Body of pancreas (tissue), 4 donors: ENCODE measurements at regions not wholly inside any gene's neighbourhood (a gene's known extent, or its start where the extent isn't known, plus 50 kb on each side); places are given as distances from the start of the nearest gene placed in this dataset.

ENCODE experiments used
- POLR2A ChIP-seq, 3 donors: fragments of 450-650 bp; IDR thresholded peaks; one replicate each; pipeline ENCODE4 v1.6.1; 2016; ENCODE audit warnings: antibody characterized with exemption in 3 of 3, mild to moderate bottlenecking in 2 of 3
- TF ChIP-seq, protein P1 (sequence below), 7 experiments: fragments of 450-650 bp in 4 of 7; fragments of 200-600 bp in 3 of 7; sonication (generic) in 3 of 7; IDR thresholded peaks; one replicate each; pipeline ENCODE4 v1.5.1; 2016 to 2019; ENCODE audit warnings: antibody characterized with exemption in 7 of 7

DNA sequence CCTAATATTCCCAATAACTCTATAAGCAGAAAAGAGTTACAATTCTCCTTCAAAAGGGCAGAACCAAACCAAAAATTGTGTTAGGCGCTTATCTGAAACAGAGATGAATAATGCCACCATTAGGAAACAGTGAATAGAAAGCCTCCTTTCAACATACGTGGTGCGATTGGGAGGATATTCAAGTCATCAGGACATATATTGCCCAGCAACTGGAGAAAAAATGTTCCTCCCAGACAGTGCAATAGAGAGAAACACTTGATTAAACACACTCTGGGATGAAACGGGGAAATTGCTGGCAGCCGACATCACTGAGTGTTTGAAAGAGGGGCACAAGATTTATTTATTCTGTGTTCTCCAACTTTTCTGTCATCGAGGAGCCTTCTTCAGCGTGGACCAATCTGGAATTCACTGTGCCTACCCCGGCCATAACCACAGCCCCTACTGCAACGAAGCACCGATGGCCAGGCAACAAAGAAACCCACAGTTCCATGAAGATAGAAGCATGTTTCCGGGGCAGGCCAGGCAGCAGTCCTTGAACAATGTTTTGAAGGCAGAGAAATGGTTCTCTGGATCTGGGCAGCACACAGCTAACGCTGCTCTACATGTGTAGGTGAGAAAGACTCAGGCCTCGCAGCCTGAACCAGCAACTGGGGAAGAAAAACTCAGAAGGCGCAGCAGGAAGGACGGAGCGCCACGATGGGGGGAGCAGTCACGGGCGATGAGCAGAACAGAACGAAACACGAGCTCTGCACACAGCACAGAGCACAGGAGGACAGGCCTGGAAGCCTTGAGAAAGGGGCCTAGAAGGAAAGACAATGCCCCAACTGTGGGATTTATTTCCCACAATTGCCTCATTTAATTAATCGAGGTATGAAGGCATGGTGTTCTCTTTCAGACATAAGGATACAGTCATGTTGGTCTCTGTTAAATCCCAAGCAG, 234.2 kb upstream of the FOXQ1 start:
- no peak for TF ChIP-seq POLR2A (IDR thresholded peaks at IDR 0.05)
- TF ChIP-seq, protein P1, sequence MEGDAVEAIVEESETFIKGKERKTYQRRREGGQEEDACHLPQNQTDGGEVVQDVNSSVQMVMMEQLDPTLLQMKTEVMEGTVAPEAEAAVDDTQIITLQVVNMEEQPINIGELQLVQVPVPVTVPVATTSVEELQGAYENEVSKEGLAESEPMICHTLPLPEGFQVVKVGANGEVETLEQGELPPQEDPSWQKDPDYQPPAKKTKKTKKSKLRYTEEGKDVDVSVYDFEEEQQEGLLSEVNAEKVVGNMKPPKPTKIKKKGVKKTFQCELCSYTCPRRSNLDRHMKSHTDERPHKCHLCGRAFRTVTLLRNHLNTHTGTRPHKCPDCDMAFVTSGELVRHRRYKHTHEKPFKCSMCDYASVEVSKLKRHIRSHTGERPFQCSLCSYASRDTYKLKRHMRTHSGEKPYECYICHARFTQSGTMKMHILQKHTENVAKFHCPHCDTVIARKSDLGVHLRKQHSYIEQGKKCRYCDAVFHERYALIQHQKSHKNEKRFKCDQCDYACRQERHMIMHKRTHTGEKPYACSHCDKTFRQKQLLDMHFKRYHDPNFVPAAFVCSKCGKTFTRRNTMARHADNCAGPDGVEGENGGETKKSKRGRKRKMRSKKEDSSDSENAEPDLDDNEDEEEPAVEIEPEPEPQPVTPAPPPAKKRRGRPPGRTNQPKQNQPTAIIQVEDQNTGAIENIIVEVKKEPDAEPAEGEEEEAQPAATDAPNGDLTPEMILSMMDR (IDR thresholded peaks at IDR 0.05), result no peak
